ENCODE measurements at regions not wholly inside any gene's neighbourhood (a gene's known extent, or its start where the extent isn't known, plus 50 kb on each side); places are given as distances from the start of the nearest gene placed in this dataset.

DNA sequence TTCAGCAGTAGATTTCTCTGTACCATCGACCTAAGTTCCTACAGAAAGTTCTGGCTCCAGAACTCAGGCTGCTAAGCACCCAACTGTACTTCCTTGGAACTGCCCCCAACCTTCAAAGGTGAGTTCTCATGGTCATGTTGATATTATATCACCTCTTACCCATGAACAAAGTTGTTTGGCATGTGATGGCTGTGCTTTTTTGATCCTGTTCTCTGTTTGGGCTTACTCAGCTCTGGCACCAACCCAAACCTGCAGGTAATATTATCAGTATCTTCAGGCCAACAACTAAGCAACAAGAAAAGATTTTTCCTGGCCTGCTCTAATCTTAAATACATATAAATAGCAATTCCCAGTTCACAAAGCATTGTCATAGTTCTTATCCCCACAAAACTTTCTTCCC is 318.7 kb upstream of the LMCD1 start:
- no peak for DNase-seq (ENCODE audit: low read depth)
- TF ChIP-seq, protein P1, sequence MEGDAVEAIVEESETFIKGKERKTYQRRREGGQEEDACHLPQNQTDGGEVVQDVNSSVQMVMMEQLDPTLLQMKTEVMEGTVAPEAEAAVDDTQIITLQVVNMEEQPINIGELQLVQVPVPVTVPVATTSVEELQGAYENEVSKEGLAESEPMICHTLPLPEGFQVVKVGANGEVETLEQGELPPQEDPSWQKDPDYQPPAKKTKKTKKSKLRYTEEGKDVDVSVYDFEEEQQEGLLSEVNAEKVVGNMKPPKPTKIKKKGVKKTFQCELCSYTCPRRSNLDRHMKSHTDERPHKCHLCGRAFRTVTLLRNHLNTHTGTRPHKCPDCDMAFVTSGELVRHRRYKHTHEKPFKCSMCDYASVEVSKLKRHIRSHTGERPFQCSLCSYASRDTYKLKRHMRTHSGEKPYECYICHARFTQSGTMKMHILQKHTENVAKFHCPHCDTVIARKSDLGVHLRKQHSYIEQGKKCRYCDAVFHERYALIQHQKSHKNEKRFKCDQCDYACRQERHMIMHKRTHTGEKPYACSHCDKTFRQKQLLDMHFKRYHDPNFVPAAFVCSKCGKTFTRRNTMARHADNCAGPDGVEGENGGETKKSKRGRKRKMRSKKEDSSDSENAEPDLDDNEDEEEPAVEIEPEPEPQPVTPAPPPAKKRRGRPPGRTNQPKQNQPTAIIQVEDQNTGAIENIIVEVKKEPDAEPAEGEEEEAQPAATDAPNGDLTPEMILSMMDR (conservative IDR thresholded peaks at IDR 0.05; ENCODE audit: low read depth, low read length): no peak
- no peak overlapping the region for H3K4me3 ChIP-seq (ENCODE audit: low read depth, low read length)

GRCh38 chr3:8183627-8184026 is 318.0 kb upstream of the LMCD1 start:
- TF ChIP-seq, protein P1 (conservative IDR thresholded peaks at IDR 0.05; ENCODE audit: low read depth, low read length): no peak
- no peak for DNase-seq (ENCODE audit: low read depth)
- no peak overlapping the region for H3K4me3 ChIP-seq (ENCODE audit: low read depth, low read length)

- no peak for DNase-seq (ENCODE audit: low read depth)
- TF ChIP-seq, protein P1 (conservative IDR thresholded peaks at IDR 0.05; ENCODE audit: low read depth, low read length): no peak
- no peak overlapping the region for H3K4me3 ChIP-seq (ENCODE audit: low read depth, low read length)
Observed at GRCh38 chr3:8186213-8186612, 315.4 kb upstream of the LMCD1 start.

DNA sequence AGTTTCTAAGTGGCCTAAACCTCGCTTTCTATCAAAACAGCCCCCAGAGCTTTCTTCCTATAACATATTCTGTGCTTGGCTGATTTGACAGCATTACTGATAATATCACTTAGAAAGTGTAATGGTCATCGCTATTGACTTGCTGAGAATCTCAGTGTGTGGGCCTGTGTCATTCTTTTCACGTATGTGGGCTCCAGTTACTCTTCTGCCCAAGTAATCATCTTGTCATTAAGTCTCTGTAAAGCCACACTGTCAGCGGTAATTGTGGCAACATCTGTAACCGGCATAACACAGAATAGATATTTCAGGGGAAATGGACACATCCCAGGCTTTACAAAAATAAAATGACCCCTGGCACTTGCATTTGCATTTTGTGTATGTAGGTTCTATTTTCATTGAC is 313.6 kb upstream of the LMCD1 start:
- TF ChIP-seq, protein P1 (conservative IDR thresholded peaks at IDR 0.05; ENCODE audit: low read depth, low read length): no peak
- H3K4me3 ChIP-seq (ENCODE audit: low read depth, low read length): no peak overlapping the region
- no peak for DNase-seq (ENCODE audit: low read depth)

DNA sequence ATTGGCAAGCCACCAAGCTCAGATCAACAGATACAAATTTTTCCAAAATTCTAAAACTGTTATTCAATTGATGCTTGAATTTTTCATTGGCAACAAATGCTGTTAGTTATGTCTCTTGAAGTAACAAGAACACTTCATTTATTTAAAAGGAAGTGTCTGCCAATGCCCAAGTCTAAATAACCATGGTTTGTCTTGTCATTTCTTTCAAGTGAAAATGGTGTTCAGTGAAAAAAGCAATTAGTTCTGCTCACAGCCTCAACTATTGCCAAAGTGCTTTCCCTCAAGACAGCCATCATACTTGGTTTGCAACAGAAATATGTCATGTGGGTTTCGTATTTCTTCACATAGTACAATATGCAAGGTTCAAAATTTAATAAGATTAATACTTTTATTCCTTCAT is 312.6 kb upstream of the LMCD1 start:
- TF ChIP-seq, protein P1 (conservative IDR thresholded peaks at IDR 0.05; ENCODE audit: low read depth, low read length): no peak
- DNase-seq (ENCODE audit: low read depth): no peak

GRCh38 chr3:8191406-8191805 is 310.2 kb upstream of the LMCD1 start:
- TF ChIP-seq, protein P1 (conservative IDR thresholded peaks at IDR 0.05; ENCODE audit: low read depth, low read length): no peak
- H3K4me3 ChIP-seq (ENCODE audit: low read depth, low read length): no peak overlapping the region
- no peak for DNase-seq (ENCODE audit: low read depth)

More for the DNA sequence above, 312.6 kb upstream of the LMCD1 start:
- H3K4me3 ChIP-seq (ENCODE audit: low read depth, low read length): no peak overlapping the region

DNA sequence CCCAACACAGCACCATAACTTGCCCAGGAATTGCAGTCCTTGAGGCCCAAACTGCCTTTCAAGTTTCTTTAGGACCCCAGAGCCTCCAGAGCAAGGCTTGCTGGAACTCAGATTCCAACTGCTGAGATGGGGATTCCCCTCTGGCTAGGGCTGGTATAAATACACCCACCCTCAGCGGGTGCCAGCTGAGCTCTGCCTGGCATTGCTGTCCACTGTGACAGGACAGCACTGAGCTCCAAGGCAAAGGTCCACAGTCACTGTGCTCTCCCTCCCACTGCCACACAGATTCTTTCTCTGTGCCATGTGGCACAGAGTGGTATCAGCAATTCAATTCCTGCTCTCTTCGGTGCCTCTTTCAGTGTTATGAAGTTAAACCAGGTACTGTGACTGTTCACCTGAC is 304.2 kb upstream of the LMCD1 start:
- H3K4me3 ChIP-seq (ENCODE audit: low read depth, low read length): no peak overlapping the region
- TF ChIP-seq, protein P1 (conservative IDR thresholded peaks at IDR 0.05; ENCODE audit: low read depth, low read length): no peak
- no peak for DNase-seq (ENCODE audit: low read depth)

Measured in choroid plexus epithelial cell (primary cell).